ENCODE measurements at regions not wholly inside any gene's neighbourhood (a gene's known extent, or its start where the extent isn't known, plus 50 kb on each side); places are given as distances from the start of the nearest gene placed in this dataset.

GRCh38 chr15:79677241-79677640 lies 219.6 kb downstream of the MTHFS start:
- no peak overlapping the region for H3K4me3 Mint-ChIP-seq (ENCODE audit: unreplicated experiment)
- Histone ChIP-seq H3K9ac (ENCODE audit: low read length) (no peak overlapping the region), H3K79me2 (ENCODE audit: insufficient read depth, low read length) (no peaks in the 10 kb centered on the region), H3K27ac (ENCODE audit: low read depth, low read length) (no peak overlapping the region), H2AFZ (ENCODE audit: low read depth, low read length) (no peak overlapping the region), H3K36me3 (ENCODE audit: insufficient read depth, low read length) (no peaks in the 10 kb centered on the region), H3K9me3 (ENCODE audit: insufficient read depth, low read depth, low read length) (peaks cover 2% of the 10 kb centered on the region), H4K20me1 (ENCODE audit: insufficient read depth, low read length) (no peaks in the 10 kb centered on the region), H3K27me3 (ENCODE audit: insufficient read depth, low read length) (no peaks in the 10 kb centered on the region), H3K4me3 (ENCODE audit: insufficient read depth, low read depth, low read length) (no peak overlapping the region), H3K4me2 (ENCODE audit: low read length) (no peak overlapping the region), H3K4me1 (ENCODE audit: insufficient read depth, low read length) (peaks cover 36% of the 10 kb centered on the region)
- DNase-seq (ENCODE audit: low read depth) (no peak), FAIRE-seq (no peak)
- no peak for TF ChIP-seq EZH2 (IDR thresholded peaks at IDR 0.05; ENCODE audit: insufficient read depth, low read length)
- TF ChIP-seq, protein P1, sequence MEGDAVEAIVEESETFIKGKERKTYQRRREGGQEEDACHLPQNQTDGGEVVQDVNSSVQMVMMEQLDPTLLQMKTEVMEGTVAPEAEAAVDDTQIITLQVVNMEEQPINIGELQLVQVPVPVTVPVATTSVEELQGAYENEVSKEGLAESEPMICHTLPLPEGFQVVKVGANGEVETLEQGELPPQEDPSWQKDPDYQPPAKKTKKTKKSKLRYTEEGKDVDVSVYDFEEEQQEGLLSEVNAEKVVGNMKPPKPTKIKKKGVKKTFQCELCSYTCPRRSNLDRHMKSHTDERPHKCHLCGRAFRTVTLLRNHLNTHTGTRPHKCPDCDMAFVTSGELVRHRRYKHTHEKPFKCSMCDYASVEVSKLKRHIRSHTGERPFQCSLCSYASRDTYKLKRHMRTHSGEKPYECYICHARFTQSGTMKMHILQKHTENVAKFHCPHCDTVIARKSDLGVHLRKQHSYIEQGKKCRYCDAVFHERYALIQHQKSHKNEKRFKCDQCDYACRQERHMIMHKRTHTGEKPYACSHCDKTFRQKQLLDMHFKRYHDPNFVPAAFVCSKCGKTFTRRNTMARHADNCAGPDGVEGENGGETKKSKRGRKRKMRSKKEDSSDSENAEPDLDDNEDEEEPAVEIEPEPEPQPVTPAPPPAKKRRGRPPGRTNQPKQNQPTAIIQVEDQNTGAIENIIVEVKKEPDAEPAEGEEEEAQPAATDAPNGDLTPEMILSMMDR (IDR thresholded peaks at IDR 0.05; ENCODE audit: insufficient read depth, low read depth, low read length): no peak
- peaks cover 50% of the 10 kb centered on the region for H3K4me1 Mint-ChIP-seq (ENCODE audit: low read depth, unreplicated experiment)
- H3K9me3 Mint-ChIP-seq (ENCODE audit: unreplicated experiment): peaks cover 3% of the 10 kb centered on the region
- H3K36me3 Mint-ChIP-seq (ENCODE audit: low read depth, unreplicated experiment): peaks cover 2% of the 10 kb centered on the region
- no peaks in the 10 kb centered on the region for H3K27me3 Mint-ChIP-seq (ENCODE audit: low read depth, unreplicated experiment)
- H3K27ac Mint-ChIP-seq (ENCODE audit: unreplicated experiment): no peak overlapping the region

DNA sequence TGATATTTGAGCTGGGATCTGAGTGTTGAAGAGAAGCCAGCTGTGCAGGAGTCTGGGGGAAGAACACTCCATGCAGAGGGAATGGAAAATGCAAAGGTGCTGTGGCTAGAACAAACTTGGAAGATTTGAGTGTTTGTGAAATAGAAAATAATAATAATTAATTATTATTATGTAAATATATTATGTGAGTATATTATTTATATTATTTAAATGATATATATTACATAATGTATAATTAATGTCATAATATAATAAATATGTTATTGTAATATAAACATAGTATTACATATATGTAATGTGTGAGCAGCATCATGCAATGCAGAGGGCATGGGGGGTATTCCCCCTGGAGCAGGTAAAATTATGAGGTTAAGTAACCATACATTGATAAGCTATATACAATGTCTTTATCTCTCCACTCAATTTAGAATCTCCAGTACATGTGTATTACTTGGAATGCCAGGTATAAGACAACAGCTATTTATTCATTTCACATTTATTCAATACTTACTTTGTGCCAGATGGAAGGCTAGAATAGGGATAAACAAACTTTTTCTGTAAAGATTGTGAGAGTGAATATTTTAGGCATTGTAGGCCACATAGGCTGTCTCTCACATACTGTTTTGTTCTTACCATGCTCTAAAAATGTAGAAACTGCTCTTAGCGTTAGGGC lies 218.6 kb downstream of the MTHFS start:
- Histone ChIP-seq H3K4me3 (ENCODE audit: insufficient read depth, low read depth, low read length) (no peak overlapping the region), H3K9ac (ENCODE audit: low read length) (no peak overlapping the region), H3K79me2 (ENCODE audit: insufficient read depth, low read length) (no peaks in the 10 kb centered on the region), H2AFZ (ENCODE audit: low read depth, low read length) (no peak overlapping the region), H3K4me1 (ENCODE audit: insufficient read depth, low read length) (peaks cover 37% of the 10 kb centered on the region), H3K9me3 (ENCODE audit: insufficient read depth, low read depth, low read length) (peaks cover 2% of the 10 kb centered on the region), H4K20me1 (ENCODE audit: insufficient read depth, low read length) (no peaks in the 10 kb centered on the region), H3K4me2 (ENCODE audit: low read length) (no peak overlapping the region), H3K36me3 (ENCODE audit: insufficient read depth, low read length) (no peaks in the 10 kb centered on the region), H3K27ac (ENCODE audit: low read depth, low read length) (no peak overlapping the region), H3K27me3 (ENCODE audit: insufficient read depth, low read length) (no peaks in the 10 kb centered on the region)
- no peak for FAIRE-seq
- Mint-ChIP-seq H3K9me3 (ENCODE audit: unreplicated experiment) (peaks cover 3% of the 10 kb centered on the region), H3K4me1 (ENCODE audit: low read depth, unreplicated experiment) (peaks cover 57% of the 10 kb centered on the region), H3K27ac (ENCODE audit: unreplicated experiment) (no peak overlapping the region), H3K4me3 (ENCODE audit: unreplicated experiment) (no peak overlapping the region), H3K36me3 (ENCODE audit: low read depth, unreplicated experiment) (peaks cover 2% of the 10 kb centered on the region), H3K27me3 (ENCODE audit: low read depth, unreplicated experiment) (no peaks in the 10 kb centered on the region)
- no peak for DNase-seq (ENCODE audit: low read depth)
- no peak for TF ChIP-seq EZH2 (IDR thresholded peaks at IDR 0.05; ENCODE audit: insufficient read depth, low read length)
- TF ChIP-seq, protein P1 (IDR thresholded peaks at IDR 0.05; ENCODE audit: insufficient read depth, low read depth, low read length): no peak

DNA sequence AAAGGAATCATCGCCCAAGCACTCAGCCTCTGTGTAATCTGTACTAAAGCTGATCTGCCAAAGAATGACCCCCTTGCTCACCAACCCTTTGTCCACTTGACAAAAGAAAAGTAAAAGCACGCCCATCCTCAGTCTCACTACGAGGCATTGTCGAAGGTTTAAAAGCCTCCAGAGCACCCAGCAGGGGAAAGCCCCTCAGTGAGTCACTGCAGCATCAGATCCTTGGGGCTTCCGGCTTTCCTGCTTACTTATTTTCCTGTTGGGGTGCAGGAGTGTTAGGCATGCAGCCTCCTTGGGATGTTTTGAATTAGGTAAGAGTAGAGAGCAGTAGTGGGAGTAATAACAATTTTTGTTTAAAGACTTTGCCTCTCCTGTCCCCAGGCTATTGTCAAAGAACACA lies 216.1 kb downstream of the MTHFS start:
- Histone ChIP-seq H3K4me2 (ENCODE audit: low read length) (peak overlapping the region; percentile 78), H3K9ac (ENCODE audit: low read length) (peak overlapping the region; percentile 63), H3K27me3 (ENCODE audit: insufficient read depth, low read length) (no peaks in the 10 kb centered on the region), H3K4me1 (ENCODE audit: insufficient read depth, low read length) (peaks cover 30% of the 10 kb centered on the region), H3K36me3 (ENCODE audit: insufficient read depth, low read length) (no peaks in the 10 kb centered on the region), H2AFZ (ENCODE audit: low read depth, low read length) (peak overlapping the region; percentile 74), H3K27ac (ENCODE audit: low read depth, low read length) (peak overlapping the region; percentile 64), H4K20me1 (ENCODE audit: insufficient read depth, low read length) (no peaks in the 10 kb centered on the region), H3K79me2 (ENCODE audit: insufficient read depth, low read length) (no peaks in the 10 kb centered on the region), H3K9me3 (ENCODE audit: insufficient read depth, low read depth, low read length) (no peaks in the 10 kb centered on the region), H3K4me3 (ENCODE audit: insufficient read depth, low read depth, low read length) (peak overlapping the region; percentile 26)
- Mint-ChIP-seq H3K9me3 (ENCODE audit: unreplicated experiment) (peaks cover 3% of the 10 kb centered on the region), H3K27me3 (ENCODE audit: low read depth, unreplicated experiment) (no peaks in the 10 kb centered on the region), H3K36me3 (ENCODE audit: low read depth, unreplicated experiment) (peaks cover 2% of the 10 kb centered on the region), H3K4me3 (ENCODE audit: unreplicated experiment) (no peak overlapping the region), H3K4me1 (ENCODE audit: low read depth, unreplicated experiment) (peaks cover 42% of the 10 kb centered on the region), H3K27ac (ENCODE audit: unreplicated experiment) (peak overlapping the region; percentile 70)
- FAIRE-seq: no peak
- TF ChIP-seq EZH2 (IDR thresholded peaks at IDR 0.05; ENCODE audit: insufficient read depth, low read length): no peak
- TF ChIP-seq, protein P1 (IDR thresholded peaks at IDR 0.05; ENCODE audit: insufficient read depth, low read depth, low read length): no peak
- DNase-seq (ENCODE audit: low read depth): peak; percentile 84
